GM18868 (cell line): ENCODE measurements at regions not wholly inside any gene's neighbourhood (a gene's known extent, or its start where the extent isn't known, plus 50 kb on each side); places are given as distances from the start of the nearest gene placed in this dataset.
A peak's percentile ranks its signal among the peaks of the same experiment; 100 is the strongest.

ENCODE experiments used
- ATAC-seq: cut with Tn5 transposase; IDR thresholded peaks from one replicate; pipeline ENCODE4 v1.9.1; 2021; ENCODE audit warnings: mild to moderate bottlenecking, moderate library complexity; ENCODE audit not compliant: unreplicated experiment

DNA sequence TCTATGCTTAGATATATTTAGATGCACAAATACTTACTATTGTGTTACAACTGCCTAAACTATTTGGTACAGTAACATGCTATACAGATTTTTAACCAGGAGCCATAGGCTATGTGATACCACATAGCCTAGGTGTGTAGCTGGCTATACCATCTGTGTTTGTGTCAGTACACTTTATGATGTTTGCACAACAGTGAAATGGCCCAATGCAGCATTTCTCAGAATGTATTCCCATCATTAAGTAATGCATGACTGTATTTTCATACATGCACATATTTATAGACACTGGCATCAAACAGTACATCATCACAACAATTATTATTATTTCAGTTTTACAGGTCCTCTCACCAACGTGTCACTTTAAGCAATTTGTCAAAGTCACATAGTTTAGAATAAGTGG, 979.5 kb upstream of the TENM4 start:
- ATAC-seq, result no peak

DNA sequence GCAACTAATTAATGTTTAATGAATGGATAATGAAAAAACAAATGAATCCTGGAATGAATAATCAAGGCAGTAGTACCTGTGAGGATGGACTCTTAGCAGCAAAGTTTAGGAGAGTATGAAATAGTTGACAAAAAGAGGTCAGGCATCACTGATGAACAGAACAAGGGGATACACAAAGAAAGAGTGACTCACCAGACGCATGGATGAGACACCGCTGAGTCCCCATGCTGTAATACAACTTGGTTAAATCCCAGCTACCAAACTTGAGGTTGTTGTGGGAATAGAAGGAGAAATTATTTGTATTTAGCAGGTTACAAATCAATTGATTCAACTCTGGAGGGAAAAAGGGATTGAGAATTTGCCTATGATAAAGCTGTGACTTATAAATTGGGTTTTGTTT, 976.9 kb upstream of the TENM4 start:
- ATAC-seq, result no peak

DNA sequence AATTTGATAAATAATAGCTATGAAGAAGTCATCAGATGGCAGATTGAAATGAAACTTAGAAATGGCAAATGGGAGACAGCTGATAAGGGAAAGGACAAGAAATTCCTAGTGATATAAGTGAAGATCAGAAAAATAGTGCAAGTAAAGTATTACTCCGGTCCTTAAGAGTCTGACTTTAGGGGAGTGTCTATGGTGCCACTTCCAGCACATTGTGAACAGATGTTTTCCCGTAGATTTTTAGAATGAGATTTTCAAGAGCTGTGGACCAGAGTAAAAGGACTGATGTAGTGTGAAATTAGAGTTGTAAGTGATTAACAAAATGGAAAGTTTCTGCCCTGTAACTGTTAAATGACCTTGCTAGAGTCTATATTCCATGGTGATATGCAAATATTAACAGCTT, 974.8 kb upstream of the TENM4 start:
- no peak for ATAC-seq

DNA sequence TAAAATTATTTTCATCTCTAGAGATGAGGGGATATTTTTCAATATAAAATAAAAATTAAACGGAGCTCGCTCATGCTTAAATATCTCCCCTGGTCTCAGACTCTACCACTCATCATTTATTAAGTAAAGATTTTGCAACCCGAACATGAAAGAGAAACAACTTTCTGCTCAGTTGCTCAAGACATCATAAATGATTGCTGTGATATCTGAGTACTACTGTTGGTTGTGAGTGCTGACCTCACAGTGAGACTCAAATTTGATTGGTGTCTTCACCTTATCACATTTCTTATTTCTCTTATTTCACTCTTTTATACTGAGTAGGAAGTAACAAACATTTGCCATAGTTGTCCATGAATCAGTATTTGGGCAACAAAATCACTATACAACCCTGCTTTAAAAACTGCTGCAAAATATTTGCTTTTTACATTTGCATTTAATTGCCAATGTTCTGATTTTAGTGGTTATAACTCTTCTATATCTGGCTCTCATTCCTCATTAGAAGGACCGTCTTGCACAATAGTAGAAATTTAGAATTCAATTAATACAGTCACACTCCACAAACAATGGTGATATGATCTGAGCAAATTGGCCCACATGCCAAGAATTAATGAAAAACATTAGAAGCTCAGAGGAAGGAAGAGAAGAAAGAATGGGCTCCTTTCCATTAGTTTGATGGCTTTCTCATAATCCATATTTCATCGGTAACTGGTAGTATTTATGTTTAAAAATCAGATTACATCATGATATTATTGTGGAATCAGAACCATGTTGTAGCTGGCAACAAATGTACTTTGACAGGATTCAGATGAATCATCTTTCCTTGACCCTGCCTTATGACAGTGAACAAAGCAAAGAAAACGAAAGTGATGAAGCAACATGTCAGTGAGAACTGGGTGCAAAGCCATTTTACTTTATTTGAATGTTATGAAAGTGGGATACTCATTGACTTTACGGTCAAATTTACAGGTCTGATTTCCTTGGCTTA, 973.6 kb upstream of the TENM4 start:
- no peak for ATAC-seq

DNA sequence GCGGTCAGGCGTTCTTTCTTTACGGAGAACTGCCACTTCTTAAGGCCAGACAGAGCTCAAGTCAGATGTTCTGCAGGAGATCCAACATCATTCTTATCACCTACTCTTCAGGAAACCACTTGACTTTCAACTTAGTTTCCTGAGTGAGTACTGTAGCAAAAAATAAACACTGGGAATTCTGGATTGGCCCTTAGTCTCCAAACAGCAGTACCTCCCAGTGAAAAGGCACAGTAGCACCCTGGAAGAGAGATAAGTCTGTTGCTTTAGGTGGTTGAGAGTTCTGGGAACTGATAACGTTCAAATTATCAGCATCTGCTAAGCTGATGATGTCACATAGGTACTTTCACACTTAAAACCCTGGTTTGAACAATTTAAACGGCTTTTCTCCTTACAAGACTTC, 971.8 kb upstream of the TENM4 start:
- no peak for ATAC-seq

DNA sequence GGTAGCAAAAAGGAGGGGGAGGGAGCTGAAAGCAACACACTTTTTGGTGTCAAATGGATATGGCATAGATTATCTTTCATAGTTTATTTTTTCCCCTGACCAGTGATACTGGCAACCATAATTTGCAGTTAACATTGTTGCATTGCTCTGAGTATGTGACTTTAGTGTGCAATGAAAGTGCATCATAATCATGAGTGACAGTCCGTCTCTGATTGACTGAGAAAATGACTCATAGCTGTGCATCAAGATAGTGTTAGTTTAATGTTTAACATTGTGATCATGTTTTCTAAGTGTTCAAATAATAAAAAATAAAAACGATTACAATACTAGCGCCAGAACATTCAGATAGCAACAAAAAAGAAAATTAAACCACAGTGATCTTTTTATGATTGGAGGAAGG, 952.4 kb upstream of the TENM4 start:
- no peak for ATAC-seq

DNA sequence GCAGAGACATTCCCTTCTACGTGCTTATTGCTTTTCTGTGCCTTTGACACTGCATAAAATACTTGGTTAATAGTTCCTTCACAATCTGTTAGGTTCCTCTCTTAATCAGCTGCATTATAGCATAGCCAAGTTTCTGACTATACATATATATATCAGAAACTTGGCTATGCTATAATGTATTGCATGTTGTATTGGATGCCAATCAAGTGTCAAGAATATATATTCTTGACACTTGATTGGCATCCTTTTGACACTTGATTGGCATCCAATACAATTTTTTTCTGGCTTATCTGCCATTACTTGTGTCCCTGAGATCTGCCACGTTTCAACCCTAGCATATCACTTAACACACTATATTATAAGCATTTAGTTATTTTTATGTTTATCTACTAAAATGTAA, 949.7 kb upstream of the TENM4 start:
- no peak for ATAC-seq

DNA sequence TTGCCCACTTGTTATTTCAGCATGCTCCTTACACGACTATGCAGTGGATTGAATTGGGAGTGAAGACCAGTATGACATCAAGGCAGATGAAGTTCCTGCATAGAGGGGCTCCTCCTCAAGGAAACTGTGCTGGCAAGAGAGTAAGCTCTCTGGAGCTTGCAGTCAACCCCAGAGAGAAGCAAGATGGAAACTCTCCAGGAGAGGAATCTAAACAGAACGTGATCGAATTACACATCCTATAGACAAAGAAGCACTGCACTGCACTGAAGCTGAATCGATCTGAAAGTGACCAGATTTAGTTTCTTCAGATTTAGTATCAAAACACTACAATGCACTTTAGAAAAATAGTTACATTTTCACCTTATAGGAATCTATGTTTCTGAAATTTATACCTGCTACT, 947.7 kb upstream of the TENM4 start:
- ATAC-seq, result no peak

DNA sequence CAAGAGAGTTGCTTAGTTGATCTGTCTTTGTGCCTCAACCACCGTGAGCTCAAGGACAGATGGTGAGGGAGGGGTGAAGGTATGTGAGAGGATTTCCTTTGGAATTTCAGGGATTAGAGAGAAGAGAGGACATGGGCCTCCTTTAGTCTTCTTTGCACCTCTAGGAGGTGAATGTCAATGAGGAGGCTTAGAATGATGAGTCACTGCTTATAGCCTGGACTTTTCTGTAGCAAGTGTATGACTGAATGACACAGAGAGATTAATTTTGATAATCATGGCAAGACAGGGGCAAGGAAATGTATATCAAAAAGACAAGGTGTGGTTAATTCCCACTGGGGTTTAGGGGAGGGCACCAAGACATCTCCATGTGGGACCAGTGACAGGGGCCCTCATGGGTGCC, 947.3 kb upstream of the TENM4 start:
- ATAC-seq, result no peak

DNA sequence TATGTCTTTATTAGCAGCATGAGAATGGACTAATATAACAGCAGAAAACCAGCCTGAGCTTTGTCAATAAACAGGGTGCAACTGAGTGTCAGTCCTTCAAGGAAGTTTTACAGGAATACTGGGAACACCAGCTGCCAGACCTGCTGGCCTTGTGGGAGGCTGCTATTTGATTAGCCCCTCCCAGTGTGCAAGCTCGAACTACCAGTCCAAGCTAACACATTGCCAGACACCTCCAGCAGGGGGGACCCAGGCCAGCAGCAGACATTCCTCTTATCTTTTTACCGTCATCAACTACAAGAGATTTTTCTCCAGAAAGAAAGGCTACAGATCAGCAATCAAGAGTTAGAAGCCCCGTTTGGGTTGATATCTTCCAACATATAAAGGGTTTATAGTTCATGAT, 942.8 kb upstream of the TENM4 start:
- no peak for ATAC-seq

DNA sequence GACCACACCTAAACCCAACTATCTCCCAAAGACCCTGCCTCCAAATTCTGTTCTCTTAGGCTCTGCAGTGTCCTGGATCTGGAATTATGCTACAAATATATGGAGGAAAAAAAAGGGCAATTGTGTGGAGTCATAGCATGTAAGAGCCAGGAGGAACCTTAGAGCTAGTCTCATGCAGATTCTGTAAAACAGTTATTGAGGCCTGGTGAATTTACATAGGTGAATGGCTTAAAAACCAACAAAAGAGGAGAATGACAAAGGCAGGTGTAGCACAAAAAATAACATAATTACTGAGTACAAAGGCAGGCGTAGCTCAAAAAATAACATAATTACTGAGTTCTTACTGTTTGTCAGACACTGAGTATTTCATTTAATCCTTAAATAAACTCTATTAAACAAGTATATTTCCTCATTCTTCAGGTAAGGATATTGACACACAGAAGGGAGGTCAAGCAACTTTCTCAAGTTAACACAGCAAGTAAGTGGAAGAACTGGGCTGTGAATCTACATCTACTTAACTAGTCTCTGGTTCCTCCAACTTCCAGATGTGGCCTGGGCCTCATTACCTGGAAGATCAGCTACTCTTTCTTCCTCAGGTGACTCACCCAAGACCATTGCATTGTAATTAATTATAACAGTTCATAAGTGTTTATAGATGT, 938.9 kb upstream of the TENM4 start:
- ATAC-seq, result no peak

DNA sequence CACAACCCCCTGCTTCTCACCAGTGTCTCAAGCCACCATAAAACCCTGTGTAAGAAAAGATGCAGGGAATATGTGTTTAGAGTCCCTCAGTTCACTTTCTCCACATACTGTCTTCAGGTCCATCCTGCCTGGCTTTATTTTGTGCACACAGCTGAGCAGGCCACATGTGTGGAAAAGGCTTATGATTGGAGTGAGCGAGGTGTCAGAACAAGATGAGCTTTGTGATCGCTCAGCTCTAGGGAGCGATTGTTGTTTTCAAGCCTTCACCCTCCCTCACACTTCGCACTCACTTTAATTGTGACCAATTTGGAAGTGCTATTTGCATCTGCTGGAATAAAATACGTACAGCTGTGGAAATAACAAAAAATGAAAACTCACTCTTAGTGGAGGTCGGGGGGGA, 931.1 kb upstream of the TENM4 start:
- no peak for ATAC-seq

DNA sequence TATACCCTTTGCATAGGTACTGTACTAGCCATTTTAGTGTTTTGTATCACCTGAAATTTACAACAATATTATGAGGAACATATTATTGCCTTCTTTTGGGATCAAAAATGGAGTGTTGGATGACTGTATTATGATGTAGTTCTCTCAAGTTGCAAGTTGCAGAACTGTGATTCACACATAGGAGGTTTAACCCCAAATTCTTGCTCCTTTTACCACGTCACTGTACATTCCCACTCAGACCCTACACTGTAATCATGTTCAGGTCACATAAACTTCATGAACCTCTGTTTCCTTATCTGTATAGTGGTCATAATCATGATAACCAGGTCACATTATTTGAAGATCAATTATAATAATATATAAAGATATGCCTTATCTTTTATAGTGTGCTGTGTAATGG, 925.1 kb upstream of the TENM4 start:
- peak; percentile 2 for ATAC-seq

DNA sequence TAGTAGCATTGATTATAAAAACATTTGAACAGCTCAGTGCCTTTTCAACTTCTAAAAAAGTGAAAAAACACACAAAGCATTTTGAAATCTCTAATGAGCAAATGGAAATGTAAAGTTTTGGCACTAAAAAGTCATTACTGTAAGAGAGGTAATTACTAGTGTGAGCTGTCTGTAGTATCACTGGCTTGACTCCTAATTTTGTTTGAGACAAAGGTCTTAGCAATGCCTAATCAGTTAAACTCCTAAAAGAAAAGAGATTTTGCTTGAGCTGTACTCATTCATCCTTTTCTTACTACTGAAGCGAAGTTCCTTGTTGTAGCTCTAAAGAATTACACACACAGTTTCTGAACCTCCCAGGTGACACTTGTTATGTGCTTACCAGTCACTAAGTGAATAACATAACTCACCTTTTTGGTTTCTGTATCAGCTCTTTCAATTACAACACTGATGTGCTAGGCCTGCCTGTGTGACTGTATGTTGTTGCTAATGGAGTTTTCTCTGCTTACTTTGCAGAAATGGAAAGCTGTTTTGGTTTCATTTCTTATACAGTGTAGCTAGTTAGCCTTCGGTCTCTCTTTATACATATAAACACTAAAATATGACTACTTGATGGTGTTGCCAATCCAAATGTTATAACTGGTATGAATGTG, 924.4 kb upstream of the TENM4 start:
- peak; percentile 93 for ATAC-seq

DNA sequence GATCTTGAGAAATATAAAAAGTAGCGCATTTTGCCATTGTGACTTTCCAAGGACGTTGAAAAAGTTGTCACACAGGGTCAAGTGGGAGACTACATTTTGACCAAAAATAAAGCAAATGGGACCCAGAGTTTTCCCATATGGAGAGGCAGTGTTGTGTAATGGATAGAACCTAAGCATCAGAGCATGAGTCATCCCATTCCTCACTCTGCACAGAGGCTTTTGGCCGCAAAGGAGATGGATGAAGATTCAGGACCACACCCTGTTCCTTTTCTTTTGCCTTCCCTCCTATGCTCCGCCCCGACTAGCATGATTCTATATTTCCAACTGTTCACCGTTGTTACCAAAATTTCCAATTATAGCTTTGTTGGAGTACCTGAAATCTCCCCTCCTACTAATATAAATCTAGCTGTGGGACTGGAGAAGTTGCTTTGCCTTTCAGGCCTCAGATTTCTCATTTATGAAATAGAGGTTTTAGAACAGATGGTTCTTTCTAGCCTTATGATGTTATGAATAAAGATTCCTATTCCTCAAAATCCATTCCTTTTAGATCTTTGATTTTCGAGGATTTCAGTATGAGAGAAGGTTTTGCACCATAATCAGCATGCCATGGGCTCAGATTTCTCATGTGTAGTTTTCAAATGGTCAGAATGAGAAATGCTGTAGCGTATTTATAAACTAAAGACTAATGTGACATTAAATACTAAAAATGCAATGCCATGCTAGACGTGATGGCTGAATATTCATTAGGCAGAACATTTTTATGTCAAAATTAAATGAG, 921.9 kb upstream of the TENM4 start:
- ATAC-seq, result no peak

DNA sequence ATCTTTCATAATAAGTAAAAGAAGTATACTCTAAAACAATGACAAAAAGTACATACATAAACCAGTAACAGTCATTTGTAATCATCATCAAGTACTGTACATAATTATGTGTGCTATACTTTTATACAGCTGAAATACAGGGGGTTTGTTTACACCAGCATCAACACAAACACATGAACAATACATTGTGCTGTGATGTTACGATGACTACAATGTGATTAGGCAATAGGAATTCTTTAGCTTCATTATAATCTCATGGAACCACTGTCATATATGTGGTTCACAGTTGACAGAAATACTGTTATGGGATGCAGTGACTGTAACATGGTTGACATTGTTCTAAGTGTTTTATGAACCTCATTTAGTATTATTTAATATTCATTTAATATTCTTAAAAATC, 914.4 kb upstream of the TENM4 start:
- ATAC-seq, result no peak

DNA sequence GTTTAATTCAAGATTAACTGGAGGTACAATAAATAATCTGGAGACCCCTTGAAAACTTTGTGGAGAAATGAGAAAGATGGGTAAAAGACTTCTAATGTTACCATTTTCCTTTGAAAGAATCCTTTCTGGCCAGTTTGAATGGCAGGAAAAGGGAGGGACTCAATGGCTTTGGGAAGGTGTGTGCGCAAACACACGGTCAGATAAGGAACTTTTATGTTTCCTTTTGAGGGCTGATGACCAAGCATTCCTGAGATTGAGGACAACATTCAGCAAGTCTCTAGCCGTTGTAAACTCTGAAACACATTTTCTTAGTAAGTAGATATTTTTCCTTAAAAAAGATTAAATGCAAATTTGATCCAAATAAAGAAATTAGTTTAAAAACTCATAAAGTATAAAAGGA, 909.7 kb upstream of the TENM4 start:
- ATAC-seq, result no peak

DNA sequence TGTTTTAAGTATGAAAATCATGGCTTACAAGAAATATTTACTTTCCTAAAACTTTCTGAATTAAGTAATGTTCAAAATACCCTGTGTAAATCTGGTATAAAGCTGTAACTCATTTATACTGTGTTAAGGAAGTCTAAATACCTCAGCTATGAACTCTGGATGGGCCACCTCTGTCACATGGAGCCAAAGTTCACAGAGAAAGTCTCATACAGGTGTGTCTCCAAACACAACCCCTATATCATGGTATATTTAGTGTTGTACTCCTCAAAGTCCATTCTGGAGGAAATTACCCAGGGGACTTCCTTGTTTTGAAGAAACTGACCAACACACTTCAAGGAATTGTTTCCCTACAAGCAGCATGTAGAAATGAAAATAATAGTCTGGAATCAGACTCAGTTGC, 909.2 kb upstream of the TENM4 start:
- ATAC-seq, result peak; percentile 11

DNA sequence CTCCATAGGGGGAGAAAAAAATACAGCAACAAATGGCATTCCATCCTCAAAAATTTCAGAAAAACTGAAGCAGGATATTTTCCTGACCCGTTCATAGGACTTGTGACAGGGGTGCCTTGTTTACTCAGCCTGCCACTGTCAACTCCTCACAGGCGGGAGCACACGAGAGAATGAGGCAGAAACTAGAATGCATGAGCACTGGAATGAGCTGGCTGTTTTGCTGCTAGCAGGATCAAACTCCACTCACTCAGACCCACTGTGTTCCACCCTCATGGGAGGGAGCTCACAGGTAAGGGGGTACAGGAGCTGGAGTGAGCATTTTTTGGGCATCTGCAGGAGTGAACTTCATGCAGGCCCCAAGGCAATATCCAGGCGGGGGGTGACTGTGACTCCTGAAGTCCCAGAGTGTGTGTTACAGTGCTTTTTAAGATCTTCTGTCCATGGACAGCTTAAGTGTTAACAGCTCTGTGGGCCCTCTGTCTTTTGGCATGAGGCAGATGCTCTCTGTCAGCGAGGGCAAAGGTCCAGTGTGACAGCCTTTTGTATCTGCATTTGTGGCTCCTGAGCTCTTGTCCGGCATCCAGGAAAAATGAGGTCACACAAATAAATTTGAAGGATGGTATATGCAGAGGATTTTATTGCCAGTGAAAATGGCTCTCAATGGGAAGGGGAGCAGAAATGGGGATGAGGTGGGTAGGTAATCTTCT, 905.7 kb upstream of the TENM4 start:
- ATAC-seq, result no peak

DNA sequence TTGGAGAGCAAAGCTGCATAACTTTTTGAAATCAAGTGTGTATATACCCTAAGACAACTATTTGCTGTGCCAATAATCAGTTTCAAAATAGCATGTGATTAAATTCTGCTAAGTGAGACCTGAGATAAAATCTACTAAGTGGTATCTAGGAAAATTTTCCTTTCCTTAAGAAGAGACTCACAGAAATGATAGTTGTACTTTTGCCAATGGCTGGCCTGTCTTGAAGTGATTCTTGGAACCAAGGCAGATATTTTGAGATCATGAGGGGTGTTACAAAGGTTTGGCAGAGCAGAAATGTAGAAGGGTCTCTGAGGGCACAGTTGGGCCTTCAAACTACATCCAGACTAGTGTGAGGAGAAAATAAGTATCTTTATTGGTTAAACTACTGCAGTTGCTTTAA, 902.6 kb upstream of the TENM4 start:
- no peak for ATAC-seq

DNA sequence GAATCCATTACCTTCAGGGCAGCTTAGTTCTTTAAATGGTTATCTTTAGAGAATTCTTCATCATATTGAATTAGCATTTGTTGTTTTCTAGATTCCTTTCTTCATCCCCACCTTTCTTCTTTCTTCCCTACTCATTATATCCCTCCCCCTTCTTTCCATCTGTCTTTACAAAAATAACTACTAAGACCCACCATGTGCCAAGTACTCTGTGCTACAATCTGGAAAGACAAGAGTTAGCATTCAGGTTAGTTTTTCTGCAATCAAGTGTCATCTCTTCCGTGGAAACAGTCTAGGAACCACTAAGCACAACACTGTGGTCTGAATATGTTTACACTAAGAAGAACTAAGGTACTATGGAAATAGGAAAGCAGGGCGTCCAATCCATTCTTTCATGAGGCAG, 897.4 kb upstream of the TENM4 start:
- no peak for ATAC-seq
